PC-3 (cell line): ENCODE measurements at regions not wholly inside any gene's neighbourhood (a gene's known extent, or its start where the extent isn't known, plus 50 kb on each side); places are given as distances from the start of the nearest gene placed in this dataset.

Source experiments
- ATAC-seq: fragments of 200-7000 bp; cut with Tn5 transposase; 2 replicates; pipeline ENCODE4 v1.9.1; 2020; ENCODE audit warnings: mild to moderate bottlenecking, moderate library complexity
- BruUV-seq: library from RNA; stranded (reverse); fragments of 400-500 nt; replicated peaks from 2 replicates; lab custom pipeline; 2021; lab: Mats Ljungman, UMichigan
- CTCF ChIA-PET: fragments of 300-600 bp; sonication (Branson Sonifier 250); formaldehyde crosslinking; loops from one replicate; lab custom pipeline; 2022; ENCODE audit warnings: antibody characterized with exemption; lab: Charles Lee
- POLR2A ChIA-PET: fragments of 300-600 bp; sonication (Branson Sonifier 250); formaldehyde crosslinking; loops from one replicate; lab custom pipeline; 2022; ENCODE audit warnings: antibody characterized with exemption; ENCODE audit not compliant: unreplicated experiment; lab: Charles Lee
- DNase-seq: peaks from one replicate; pipeline ENCODE4 v3.0.0-alpha.2; 2015
- H2AFZ ChIP-seq: fragments of 300-600 bp; sonication (generic); 2 replicates; pipeline ENCODE4 v1.6.0; 2016; ENCODE audit warnings: antibody characterized with exemption, low read length
- H3F3A ChIP-seq: fragments of 300-600 bp; sonication (generic); one replicate; pipeline ENCODE4 v1.6.0; 2017; ENCODE audit warnings: antibody characterized with exemption, low read length, control low read depth, mild to moderate bottlenecking; ENCODE audit not compliant: unreplicated experiment
- H3K27ac ChIP-seq: fragments of 300-600 bp; sonication (generic); 2 replicates; pipeline ENCODE4 v1.5.1; 2016; ENCODE audit warnings: mild to moderate bottlenecking, low read length
- H3K27me3 ChIP-seq: fragments of 300-600 bp; sonication (generic); 2 replicates; pipeline ENCODE4 v1.6.1; 2016; ENCODE audit warnings: low read length, mixed read lengths
- H3K36me3 ChIP-seq: fragments of 300-600 bp; sonication (generic); 2 replicates; pipeline ENCODE4 v1.6.1; 2016; ENCODE audit warnings: low read depth, mixed run types, low read length, mixed read lengths
- H3K4me1 ChIP-seq: fragments of 300-600 bp; sonication (generic); 2 replicates; pipeline ENCODE4 v1.5.1; 2016; ENCODE audit warnings: low read length; ENCODE audit not compliant: insufficient read depth
- H3K4me2 ChIP-seq: fragments of 300-600 bp; sonication (generic); 2 replicates; pipeline ENCODE4 v1.6.0; 2016; ENCODE audit warnings: low read length
- H3K4me3 ChIP-seq: fragments of 300-600 bp; sonication (generic); 2 replicates; pipeline ENCODE4 v1.5.1; 2016; ENCODE audit warnings: mild to moderate bottlenecking, low read length, mixed read lengths
- H3K79me2 ChIP-seq: fragments of 300-600 bp; sonication (generic); 2 replicates; pipeline ENCODE4 v1.6.1; 2017; ENCODE audit warnings: low read length, mixed read lengths
- H3K9ac ChIP-seq: fragments of 300-600 bp; sonication (generic); 2 replicates; pipeline ENCODE4 v1.6.0; 2016; ENCODE audit warnings: mild to moderate bottlenecking, low read length
- H3K9me2 ChIP-seq: fragments of 300-600 bp; sonication (generic); replicated peaks from 2 replicates; pipeline ENCODE4 v1.6.1; 2016; ENCODE audit warnings: mixed run types, low read length, mixed read lengths
- H3K9me3 ChIP-seq: fragments of 300-600 bp; sonication (generic); 2 replicates; pipeline ENCODE4 v1.6.1; 2016; ENCODE audit warnings: low read length, mixed read lengths
- H4K20me1 ChIP-seq: fragments of 300-600 bp; sonication (generic); 2 replicates; pipeline ENCODE4 v1.6.1; 2016; ENCODE audit warnings: low read length, mixed read lengths
- EZH2 ChIP-seq: fragments of 300-600 bp; sonication (generic); IDR thresholded peaks from one replicate; pipeline ENCODE4 v1.6.1; 2017; ENCODE audit warnings: antibody characterized with exemption, mild to moderate bottlenecking, low read length; ENCODE audit not compliant: unreplicated experiment
- EZH2phosphoT487 ChIP-seq: fragments of 300-600 bp; sonication (generic); IDR thresholded peaks from 2 replicates; pipeline ENCODE4 v1.6.1; 2018; ENCODE audit warnings: mild to moderate bottlenecking, antibody characterized with exemption, low read length, borderline replicate concordance
- intact Hi-C: fragments of 100-400 bp; cut with micrococcal nuclease; formaldehyde crosslinking; loops from 2 replicates; pipeline ENCODE4 v1.9.0; 2023
- TF ChIP-seq, protein P1 (sequence below): fragments of 300-600 bp; sonication (generic); conservative IDR thresholded peaks from 2 replicates; pipeline ENCODE4 v1.5.1; 2017; ENCODE audit warnings: antibody characterized with exemption, low read depth, mild to moderate bottlenecking, low read length

DNA sequence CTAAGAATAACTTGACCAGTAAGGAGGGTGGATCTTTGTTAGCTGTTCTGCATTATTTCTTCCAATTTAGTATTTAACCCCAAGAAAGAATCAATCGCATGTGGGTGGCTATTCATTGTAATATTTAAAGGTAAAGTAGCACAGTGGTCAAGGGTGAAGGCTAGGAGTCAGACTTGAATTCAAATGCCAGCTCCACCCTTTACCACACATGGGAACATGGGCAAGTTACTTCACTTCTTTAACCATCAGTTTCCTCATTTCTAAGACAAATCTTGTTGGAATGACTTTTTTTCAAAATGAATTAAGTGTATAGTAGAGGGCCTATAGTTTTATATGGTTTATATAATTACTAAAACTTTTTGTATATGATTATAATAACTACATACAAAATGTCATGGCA is 71.3 kb upstream of the S1PR1 start:
- BruUV-seq = no TSS peak
- no peaks in the 10 kb centered on the region for H4K20me1 ChIP-seq
- no peak overlapping the region for H3K9ac ChIP-seq
- no peak overlapping the region for H2AFZ ChIP-seq
- TF ChIP-seq, protein P1, sequence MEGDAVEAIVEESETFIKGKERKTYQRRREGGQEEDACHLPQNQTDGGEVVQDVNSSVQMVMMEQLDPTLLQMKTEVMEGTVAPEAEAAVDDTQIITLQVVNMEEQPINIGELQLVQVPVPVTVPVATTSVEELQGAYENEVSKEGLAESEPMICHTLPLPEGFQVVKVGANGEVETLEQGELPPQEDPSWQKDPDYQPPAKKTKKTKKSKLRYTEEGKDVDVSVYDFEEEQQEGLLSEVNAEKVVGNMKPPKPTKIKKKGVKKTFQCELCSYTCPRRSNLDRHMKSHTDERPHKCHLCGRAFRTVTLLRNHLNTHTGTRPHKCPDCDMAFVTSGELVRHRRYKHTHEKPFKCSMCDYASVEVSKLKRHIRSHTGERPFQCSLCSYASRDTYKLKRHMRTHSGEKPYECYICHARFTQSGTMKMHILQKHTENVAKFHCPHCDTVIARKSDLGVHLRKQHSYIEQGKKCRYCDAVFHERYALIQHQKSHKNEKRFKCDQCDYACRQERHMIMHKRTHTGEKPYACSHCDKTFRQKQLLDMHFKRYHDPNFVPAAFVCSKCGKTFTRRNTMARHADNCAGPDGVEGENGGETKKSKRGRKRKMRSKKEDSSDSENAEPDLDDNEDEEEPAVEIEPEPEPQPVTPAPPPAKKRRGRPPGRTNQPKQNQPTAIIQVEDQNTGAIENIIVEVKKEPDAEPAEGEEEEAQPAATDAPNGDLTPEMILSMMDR = no peak
- TF ChIP-seq EZH2phosphoT487 (no peak), EZH2 (no peak)
- H3K79me2 ChIP-seq = no peaks in the 10 kb centered on the region
- H3K9me2 ChIP-seq = no peaks in the 10 kb centered on the region
- H3F3A ChIP-seq = no peaks in the 10 kb centered on the region
- no peak overlapping the region for H3K4me2 ChIP-seq
- no peaks in the 10 kb centered on the region for H3K36me3 ChIP-seq
- no peaks in the 10 kb centered on the region for H3K9me3 ChIP-seq
- no peaks in the 10 kb centered on the region for H3K27me3 ChIP-seq
- ATAC-seq (no peak), DNase-seq (no peak)
- H3K27ac ChIP-seq = no peak overlapping the region
- H3K4me1 ChIP-seq = no peaks in the 10 kb centered on the region
- ChIA-PET CTCF (no interaction called here), POLR2A (no interaction called here)
- H3K4me3 ChIP-seq = no peak overlapping the region
- intact Hi-C loops = no loop called here

DNA sequence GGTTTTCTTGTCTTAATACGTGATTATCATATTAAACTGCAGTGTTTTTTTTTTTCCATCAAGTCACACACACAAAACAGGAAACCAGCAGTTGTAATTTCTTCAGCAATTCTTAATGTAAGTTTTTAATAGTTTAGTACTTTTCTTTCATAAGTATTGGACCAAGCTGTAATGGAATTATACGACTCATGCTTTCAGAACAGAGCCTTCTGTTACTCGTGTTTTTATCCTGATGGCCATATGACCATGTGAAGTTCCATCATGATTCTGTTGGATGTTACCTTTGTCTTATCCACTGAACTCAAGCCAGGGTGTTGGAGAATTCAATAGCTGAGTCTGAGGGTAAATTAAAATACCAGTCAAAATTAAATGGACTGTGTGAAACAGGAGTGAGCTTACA is 72.0 kb upstream of the S1PR1 start:
- Histone ChIP-seq H3K4me3 (no peak overlapping the region), H4K20me1 (no peaks in the 10 kb centered on the region), H3K27me3 (no peaks in the 10 kb centered on the region), H3K9me3 (no peaks in the 10 kb centered on the region), H3K4me1 (no peaks in the 10 kb centered on the region), H3K27ac (no peak overlapping the region), H2AFZ (no peak overlapping the region), H3K9ac (no peak overlapping the region), H3K36me3 (no peaks in the 10 kb centered on the region), H3K4me2 (no peak overlapping the region), H3K79me2 (no peaks in the 10 kb centered on the region), H3K9me2 (no peaks in the 10 kb centered on the region), H3F3A (no peaks in the 10 kb centered on the region)
- ChIA-PET CTCF (no interaction called here), POLR2A (no interaction called here)
- TF ChIP-seq, protein P1 = no peak
- TF ChIP-seq EZH2 = no peak
- no peak for TF ChIP-seq EZH2phosphoT487
- intact Hi-C loops = no loop called here
- DNase-seq (no peak), ATAC-seq (no peak)
- no TSS peak for BruUV-seq

DNA sequence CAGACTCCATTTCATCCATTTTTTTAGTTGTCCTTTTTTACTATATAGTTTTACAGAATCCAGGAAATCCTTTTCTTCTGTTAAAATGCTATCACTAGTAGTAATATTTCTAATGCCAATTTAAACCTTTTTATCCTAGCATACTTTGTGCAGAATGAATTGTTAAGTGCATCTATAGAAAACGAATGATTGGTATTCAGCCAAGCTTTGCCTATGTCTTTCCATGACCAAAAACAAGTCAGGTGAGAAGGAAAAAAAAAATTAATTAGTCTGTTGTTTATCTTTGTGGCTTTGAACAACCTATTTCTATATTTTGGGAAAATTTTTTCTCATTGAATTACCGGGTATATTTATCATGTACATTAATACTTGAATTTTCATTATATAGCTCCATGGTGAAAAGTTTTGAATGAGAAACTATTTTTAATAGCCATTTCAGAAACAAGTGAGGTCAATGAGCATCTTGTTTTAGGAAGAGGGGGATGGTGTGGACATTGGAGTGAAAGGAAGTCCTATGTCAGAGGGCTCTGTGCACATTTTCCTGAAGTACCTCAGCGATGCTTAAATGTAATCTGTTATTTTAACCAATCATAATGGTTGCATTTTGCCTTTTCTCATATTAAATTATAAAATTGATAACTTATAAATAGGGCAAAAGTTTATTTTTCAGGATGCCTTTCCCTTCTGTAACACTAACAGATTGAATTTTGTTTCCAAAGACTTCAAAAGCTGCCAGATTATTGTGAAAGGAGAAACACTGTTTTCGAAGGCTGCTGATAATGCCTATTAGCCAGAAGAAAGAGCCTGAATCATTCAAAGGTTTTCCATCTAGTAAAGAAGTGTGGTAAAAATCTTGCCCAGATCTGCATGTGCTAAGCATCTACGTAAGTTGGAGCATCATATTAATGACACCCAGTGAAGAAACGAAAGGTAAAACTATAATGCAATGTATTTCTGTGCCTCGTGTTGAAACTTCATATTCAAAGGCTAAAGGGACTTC is 73.8 kb upstream of the S1PR1 start:
- TF ChIP-seq EZH2 = no peak
- no peak for TF ChIP-seq EZH2phosphoT487
- TF ChIP-seq, protein P1 = no peak
- no peak overlapping the region for H3K9ac ChIP-seq

More for the DNA sequence above, 73.8 kb upstream of the S1PR1 start:
- H3K4me3 ChIP-seq = no peak overlapping the region
- ATAC-seq = no peak
- no peak overlapping the region for H2AFZ ChIP-seq
- H3K9me3 ChIP-seq = no peaks in the 10 kb centered on the region
- H3K9me2 ChIP-seq = no peaks in the 10 kb centered on the region
- H3K79me2 ChIP-seq = no peaks in the 10 kb centered on the region
- no peaks in the 10 kb centered on the region for H3K27me3 ChIP-seq
- H3F3A ChIP-seq = no peaks in the 10 kb centered on the region
- no peak overlapping the region for H3K4me2 ChIP-seq
- no peak for DNase-seq
- no peaks in the 10 kb centered on the region for H4K20me1 ChIP-seq
- no TSS peak for BruUV-seq
- ChIA-PET CTCF (no interaction called here), POLR2A (no interaction called here)
- no peak overlapping the region for H3K27ac ChIP-seq
- H3K36me3 ChIP-seq = no peaks in the 10 kb centered on the region
- intact Hi-C loops = no loop called here
- no peaks in the 10 kb centered on the region for H3K4me1 ChIP-seq
